MM.1S (cell line): ENCODE measurements at regions not wholly inside any gene's neighbourhood (a gene's known extent, or its start where the extent isn't known, plus 50 kb on each side); places are given as distances from the start of the nearest gene placed in this dataset.

Experiments used
- CTCF ChIP-seq: fragments of 300-600 bp; sonication (generic); IDR thresholded peaks from 2 replicates; pipeline ENCODE4 v1.5.1; 2016; ENCODE audit warnings: antibody characterized with exemption, low read length, mixed read lengths
- EZH2 ChIP-seq: fragments of 300-600 bp; sonication (generic); optimal IDR thresholded peaks from 2 replicates; pipeline ENCODE3; 2017; ENCODE audit warnings: low read depth, mild to moderate bottlenecking, antibody characterized with exemption, low read length, mixed read lengths
- EZH2phosphoT487 ChIP-seq: fragments of 300-600 bp; sonication (generic); IDR thresholded peaks from 2 replicates; pipeline ENCODE4 v1.6.1; 2018; ENCODE audit warnings: antibody characterized with exemption, low read length

DNA sequence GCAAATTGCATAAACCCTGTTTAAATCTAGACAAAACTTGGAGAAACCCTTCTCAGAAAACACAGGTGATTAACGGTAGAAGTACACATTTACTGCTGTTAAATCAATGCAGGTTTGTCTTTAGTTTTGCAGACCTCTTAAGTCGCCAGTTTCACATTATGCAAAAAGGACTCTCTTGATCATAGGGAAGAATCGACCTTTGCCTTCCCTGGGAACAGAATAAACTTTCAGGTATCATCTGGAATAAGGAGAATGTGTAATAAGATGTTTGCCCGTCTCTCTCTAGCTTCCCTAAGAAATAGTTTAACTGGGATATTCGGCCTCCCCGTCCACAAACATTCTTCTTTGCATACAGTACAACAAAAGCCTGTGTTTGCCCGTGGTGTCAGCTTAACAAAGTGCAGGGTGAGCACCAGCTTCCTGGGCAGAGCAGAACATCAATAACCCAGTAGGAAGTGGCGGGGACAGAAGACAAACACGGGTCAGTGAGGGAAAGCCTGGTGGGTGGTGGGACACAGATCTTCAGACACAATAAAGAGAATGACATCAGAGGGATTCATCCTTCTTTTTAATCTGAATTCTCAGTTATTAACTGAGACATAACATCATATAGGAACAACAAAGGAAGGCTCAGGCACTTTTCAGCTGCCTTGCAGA is 1077.7 kb upstream of the SLC10A2 start:
- TF ChIP-seq CTCF, result no peak
- no peak for TF ChIP-seq EZH2
- no peak for TF ChIP-seq EZH2phosphoT487
